Epidermal melanocyte (primary cell): ENCODE measurements at regions not wholly inside any gene's neighbourhood (a gene's known extent, or its start where the extent isn't known, plus 50 kb on each side); places are given as distances from the start of the nearest gene placed in this dataset.
"Not testable (repeated sequence)": the region's sequence is repeated elsewhere in the genome, so short reads cannot be mapped to it uniquely, and the experiment has no call there.

Experiments
- DNase-seq: peaks from one replicate; pipeline ENCODE4 v3.0.0; 2011; ENCODE audit warnings: low spot score; ENCODE audit not compliant: insufficient read length

DNA sequence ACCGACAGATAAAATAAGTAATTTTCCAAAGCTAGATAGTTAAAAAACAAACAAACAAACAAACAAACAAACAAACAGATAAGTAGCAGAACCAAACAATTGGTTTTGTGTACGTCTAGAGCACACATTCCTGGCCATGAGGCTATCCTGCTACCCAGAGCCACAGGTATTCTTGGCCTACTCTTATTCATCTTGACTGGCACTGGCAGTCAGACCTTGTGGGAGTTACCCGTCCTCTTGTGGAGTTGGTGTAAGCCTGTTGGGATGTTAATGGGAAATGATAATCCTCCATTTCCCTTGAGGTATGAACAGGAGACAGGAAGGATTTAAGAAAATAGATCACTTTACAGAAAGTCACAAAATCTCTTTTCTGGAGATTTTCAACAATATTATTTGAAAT, 142.4 kb upstream of the MEOX2 start:
- no peak for DNase-seq

- no peak for DNase-seq
Measured at GRCh38 chr7:15821484-15822427, 135.3 kb upstream of the MEOX2 start.

DNA sequence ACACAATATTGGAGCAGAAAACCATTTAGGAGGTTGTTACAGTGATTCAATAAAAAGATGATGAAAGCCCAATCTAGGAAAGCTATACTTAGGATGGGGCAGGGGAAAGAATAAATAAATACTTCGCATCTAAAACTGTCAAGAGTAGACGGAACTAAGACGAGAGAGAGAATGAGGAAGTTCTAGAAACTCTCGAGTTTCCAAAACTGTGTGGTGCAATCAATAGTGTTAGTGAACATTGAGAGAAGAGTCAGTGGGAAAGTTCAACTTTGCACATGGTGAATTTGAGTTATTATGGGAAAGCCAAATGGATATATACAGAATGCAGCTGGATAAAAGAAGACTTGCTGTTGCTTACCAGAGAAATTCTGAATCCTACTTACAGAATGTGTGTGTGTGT, 133.8 kb upstream of the MEOX2 start:
- DNase-seq, result no peak

- DNase-seq, result no peak
Measured at GRCh38 chr7:15816835-15817426, 130.4 kb upstream of the MEOX2 start.

- no peak for DNase-seq
Measured at GRCh38 chr7:15813448-15813847, 127.0 kb upstream of the MEOX2 start.

GRCh38 chr7:15810383-15810782, 123.9 kb upstream of the MEOX2 start:
- not testable (repeated sequence) for DNase-seq

DNA sequence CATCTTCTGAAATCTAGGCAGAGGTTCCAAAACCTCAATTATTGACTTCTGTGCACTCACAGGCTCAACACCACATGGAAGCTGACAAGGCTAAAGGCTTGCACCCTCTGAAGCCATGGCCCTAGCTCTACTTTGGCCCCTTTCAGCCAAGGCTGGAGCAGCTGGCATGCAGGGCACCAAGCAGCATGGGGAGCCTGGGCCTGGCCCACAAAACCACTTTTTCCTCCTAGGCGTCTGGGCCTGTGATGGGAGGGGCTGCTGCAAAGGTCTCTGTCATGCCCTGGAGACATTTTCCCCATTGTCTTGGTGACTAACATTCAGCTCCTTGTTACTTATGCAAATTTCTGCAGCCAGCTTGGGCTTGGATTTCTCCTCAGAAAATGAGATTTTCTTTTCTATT, 123.5 kb upstream of the MEOX2 start:
- not testable (repeated sequence) for DNase-seq

DNA sequence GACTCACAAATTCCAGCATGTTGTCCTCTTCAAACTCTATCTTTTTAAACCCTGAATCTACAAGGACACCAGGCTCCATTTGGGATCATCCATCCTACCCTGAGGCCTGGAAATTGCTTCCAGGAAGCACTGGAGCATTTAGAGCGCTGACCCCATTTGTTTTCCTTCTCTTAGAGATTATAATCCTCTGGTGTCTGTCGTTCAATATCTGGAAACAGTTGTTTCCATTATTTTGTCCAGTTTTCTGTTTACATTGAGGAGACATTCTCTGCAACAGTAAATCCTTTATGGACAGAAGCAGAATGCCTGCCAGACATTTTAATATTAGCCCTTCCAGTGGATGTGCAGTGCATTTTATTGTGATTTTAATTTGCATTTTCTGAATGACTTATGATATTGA, 119.4 kb upstream of the MEOX2 start:
- no peak for DNase-seq

- DNase-seq, result no peak
Measured at GRCh38 chr7:15802425-15802824, 115.9 kb upstream of the MEOX2 start.

GRCh38 chr7:15801551-15801950, 115.1 kb upstream of the MEOX2 start:
- no peak for DNase-seq

- no peak for DNase-seq
Measured at GRCh38 chr7:15801041-15801440, 114.6 kb upstream of the MEOX2 start.

DNA sequence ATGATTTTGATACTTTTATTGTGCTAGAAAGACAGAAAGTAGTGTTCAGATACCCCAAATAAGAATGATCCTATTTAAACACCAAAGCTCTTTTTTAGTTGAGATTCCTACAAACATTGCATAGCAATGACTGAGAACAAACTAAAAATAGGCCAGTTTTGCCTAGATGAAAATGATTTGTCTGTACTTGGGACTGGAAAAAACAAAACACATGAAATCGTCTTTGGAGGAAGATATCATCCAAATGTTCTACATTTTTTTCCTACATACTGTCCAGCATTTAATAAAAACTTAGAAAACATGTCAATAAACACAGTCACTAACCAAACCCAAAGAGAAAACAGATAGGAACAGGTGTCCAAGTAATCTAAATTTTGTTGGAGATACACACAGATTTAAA, 111.6 kb upstream of the MEOX2 start:
- DNase-seq, result no peak

GRCh38 chr7:15795393-15795792, 108.9 kb upstream of the MEOX2 start:
- DNase-seq, result no peak

GRCh38 chr7:15794801-15795200, 108.3 kb upstream of the MEOX2 start:
- no peak for DNase-seq

DNA sequence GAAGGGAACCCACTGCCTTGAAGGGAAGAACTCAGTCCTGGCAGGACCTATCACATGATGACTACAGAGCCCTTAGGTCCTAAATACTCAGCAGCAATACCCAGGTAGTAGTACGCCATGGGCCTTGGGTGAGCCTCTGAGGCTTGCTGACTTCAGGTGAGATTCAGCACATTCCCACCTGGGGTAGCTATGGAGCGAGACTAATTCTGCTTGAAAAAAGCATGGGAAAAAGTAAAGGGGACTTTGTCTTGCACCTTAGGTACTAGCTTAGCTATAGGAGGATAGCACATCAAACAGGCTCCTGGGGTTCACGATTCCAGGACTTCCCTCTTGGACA, 98.2 kb upstream of the MEOX2 start:
- no peak for DNase-seq

DNA sequence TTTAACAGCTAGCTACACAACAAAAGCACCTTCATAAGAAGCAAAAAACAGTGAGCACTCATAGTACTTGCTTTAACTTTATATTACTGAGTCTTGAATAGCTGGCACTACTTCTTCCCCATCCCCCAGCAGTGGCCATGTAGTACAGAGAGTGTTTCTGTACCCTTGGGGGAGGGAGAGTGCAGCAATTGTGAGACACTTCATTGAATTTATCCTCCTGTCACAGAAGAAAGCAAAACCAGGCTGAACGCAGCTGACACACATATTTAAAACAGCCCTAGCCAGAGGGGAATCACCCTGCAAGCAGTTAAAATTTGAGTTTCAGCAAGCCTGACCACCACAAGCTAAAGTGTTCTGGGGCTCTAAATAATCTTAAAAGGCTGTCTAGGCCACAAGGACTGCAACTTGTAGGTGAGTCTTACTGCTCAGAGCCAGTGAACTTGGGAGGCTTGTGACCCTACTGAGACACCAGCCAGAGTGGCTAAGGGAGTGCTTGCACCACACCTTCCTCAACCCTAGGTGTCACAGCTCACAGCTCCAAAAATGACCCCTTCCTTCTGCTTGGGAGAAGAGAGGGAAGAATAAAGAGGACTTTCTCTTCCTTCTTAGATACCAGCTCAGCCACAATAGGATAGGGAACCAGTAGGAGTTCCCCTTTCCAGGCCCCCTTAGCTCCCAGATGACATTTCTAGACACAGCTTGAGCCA, 97.7 kb upstream of the MEOX2 start:
- peak; percentile 25 for DNase-seq

DNA sequence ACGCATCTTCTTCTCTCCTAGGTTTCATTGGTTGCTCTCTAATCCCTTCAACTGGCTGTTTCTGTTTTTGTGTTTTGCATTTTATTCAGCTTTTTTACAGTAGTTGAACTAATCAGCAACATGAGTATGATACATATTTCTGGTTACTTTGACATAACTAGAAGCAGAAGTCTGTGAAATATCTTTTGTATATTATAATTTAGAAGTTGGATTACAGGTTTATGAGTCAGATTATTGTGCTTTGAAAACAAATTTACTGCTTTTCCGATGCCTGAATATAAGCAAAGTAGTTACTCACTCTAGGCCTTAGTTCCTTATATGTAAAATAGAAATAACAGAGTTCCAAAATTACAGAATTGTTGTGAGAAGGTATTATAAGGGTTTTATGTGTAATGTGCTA, 96.2 kb upstream of the MEOX2 start:
- DNase-seq, result no peak

DNA sequence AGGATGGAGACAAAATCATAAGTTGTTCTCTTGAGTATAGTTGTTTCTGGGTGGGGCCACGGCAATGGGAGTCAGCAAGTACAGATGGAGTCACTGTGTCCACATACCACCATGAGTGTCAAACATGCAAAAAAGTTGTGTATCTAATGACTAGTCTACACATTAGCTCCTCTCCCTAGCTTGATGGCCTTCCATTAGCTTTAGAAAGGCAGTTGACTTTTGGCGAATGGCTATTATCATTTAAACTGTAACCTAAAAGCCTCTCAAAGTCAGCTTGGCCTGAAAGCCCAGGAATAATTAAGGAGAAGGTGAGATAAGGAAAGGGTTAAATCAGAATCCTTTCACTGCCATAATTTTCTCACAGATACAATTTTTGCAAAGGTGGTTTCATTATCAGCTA, 95.5 kb upstream of the MEOX2 start:
- no peak for DNase-seq

DNA sequence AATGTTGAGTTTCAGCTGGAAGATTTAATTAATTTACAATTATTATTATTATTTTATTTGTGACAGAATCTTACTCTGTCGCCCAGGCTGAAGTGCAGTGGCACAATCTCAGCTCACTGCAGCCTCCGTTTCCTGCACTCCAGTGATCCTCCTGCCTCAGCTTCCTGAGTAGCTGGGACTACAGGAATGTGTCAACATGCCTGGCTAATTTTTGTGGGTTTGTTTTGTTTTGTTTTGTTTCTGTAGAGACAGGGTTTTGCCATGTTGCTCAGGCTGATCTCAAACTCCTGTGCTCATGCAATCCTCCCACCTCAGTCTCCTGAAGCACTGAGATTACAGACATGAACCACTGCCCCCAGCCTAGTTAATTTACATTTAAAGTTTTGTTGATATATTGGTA, 93.8 kb upstream of the MEOX2 start:
- DNase-seq, result no peak

- no peak for DNase-seq
Measured at GRCh38 chr7:15778191-15778590, 91.7 kb upstream of the MEOX2 start.

GRCh38 chr7:15765753-15766152, 79.3 kb upstream of the MEOX2 start:
- no peak for DNase-seq

DNA sequence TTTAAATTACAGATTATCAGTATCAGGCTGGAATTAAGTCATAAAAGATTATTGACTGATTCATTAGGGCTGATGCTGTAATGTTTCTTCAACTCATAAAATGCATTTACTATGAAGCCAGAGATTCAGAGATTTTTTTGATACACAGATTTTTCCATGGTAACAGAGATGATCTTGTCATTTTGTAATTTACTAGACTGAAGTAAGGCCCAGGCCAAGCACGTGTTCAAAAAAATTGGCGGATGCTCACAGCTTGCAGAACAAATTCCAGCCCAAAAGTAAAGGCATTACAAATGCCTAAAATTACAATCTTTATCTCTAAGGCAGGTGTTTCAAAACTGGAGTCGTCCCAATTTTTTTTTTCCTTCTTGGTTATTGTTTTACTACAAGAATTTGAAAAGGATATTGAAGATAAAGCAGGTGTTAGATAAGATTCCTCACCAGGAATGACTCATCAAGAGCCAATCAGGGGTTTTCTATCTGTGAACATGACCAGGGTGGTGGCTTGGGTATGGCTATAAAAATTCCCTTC, 78.4 kb upstream of the MEOX2 start:
- DNase-seq, result no peak
